Keratinocyte (primary cell): ENCODE measurements at regions not wholly inside any gene's neighbourhood (a gene's known extent, or its start where the extent isn't known, plus 50 kb on each side); places are given as distances from the start of the nearest gene placed in this dataset.

Experiments used
- DNase-seq: peaks from one replicate; pipeline ENCODE4 v3.0.0-alpha.2; 2011; ENCODE audit warnings: low read depth, missing footprints, low spot score
- FAIRE-seq: peaks from 2 replicates; lab custom pipeline; 2011; peaks lifted over from hg19 to GRCh38; lab: Jason Lieb, UNC
- H2AFZ ChIP-seq: 2 replicates; pipeline ENCODE4 v1.6.0; 2012; ENCODE audit warnings: low read length, control low read depth, inconsistent platforms; ENCODE audit not compliant: control insufficient read depth
- H3K27ac ChIP-seq: 2 replicates; pipeline ENCODE4 v1.5.1; 2011; ENCODE audit warnings: low read length; ENCODE audit not compliant: control insufficient read depth, insufficient read depth
- H3K27me3 ChIP-seq: 3 replicates; pipeline ENCODE4 v1.6.0; 2011; ENCODE audit warnings: low read length; ENCODE audit not compliant: control insufficient read depth, insufficient read depth; ENCODE audit errors: extremely low read depth
- H3K36me3 ChIP-seq, 2 experiments: 2 replicates in 1 of 2; 3 replicates in 1 of 2; pipeline ENCODE4 v1.5.1; 2011; ENCODE audit warnings: low read length in 2 of 2, mild to moderate bottlenecking in 1 of 2; ENCODE audit not compliant: control insufficient read depth in 2 of 2, insufficient read depth in 2 of 2; ENCODE audit errors: extremely low read depth in 1 of 2
- H3K4me1 ChIP-seq: 3 replicates; pipeline ENCODE4 v1.5.1; 2011; ENCODE audit warnings: low read length; ENCODE audit not compliant: control insufficient read depth, insufficient read depth; ENCODE audit errors: extremely low read depth
- H3K4me2 ChIP-seq: 3 replicates; pipeline ENCODE4 v1.6.0; 2011; ENCODE audit warnings: low read depth, low read length; ENCODE audit not compliant: control insufficient read depth, insufficient read depth; ENCODE audit errors: extremely low read depth
- H3K4me3 ChIP-seq, 3 experiments: fragments of 200-600 bp in 1 of 3; sonication (generic) in 1 of 3; 2 replicates in 2 of 3; 3 replicates in 1 of 3; pipeline ENCODE4 v1.5.1; 2011 to 2016; ENCODE audit warnings: low read length in 3 of 3, mild to moderate bottlenecking in 3 of 3, control low read depth in 2 of 3, inconsistent platforms in 1 of 3, low read depth in 1 of 3, mixed read lengths in 1 of 3, mixed run types in 1 of 3, moderate library complexity in 1 of 3; ENCODE audit not compliant: control insufficient read depth in 2 of 3, insufficient read depth in 2 of 3; ENCODE audit errors: extremely low read depth in 1 of 3
- H3K79me2 ChIP-seq: 2 replicates; pipeline ENCODE4 v1.6.0; 2012; ENCODE audit warnings: low read length; ENCODE audit not compliant: control insufficient read depth, insufficient read depth
- H3K9ac ChIP-seq: 3 replicates; pipeline ENCODE4 v1.6.0; 2011; ENCODE audit warnings: low read length; ENCODE audit not compliant: control insufficient read depth, insufficient read depth; ENCODE audit errors: extremely low read depth
- H3K9me1 ChIP-seq: 3 replicates; pipeline ENCODE4 v1.6.0; 2011; ENCODE audit warnings: low read length; ENCODE audit not compliant: control insufficient read depth, insufficient read depth; ENCODE audit errors: extremely low read depth
- H3K9me3 ChIP-seq: 2 replicates; pipeline ENCODE4 v1.5.1; 2012; ENCODE audit warnings: low read depth, low read length; ENCODE audit not compliant: control insufficient read depth
- H4K20me1 ChIP-seq: 3 replicates; pipeline ENCODE4 v1.6.0; 2011; ENCODE audit warnings: low read length; ENCODE audit not compliant: control insufficient read depth, insufficient read depth; ENCODE audit errors: extremely low read depth
- EZH2 ChIP-seq: IDR thresholded peaks from one replicate; pipeline ENCODE4 v1.6.1; 2012; ENCODE audit warnings: inconsistent platforms, mild to moderate bottlenecking, low read length, moderate library complexity
- dilution Hi-C: fragments of 300-500 bp; cut with MboI; formaldehyde crosslinking; loops from one replicate; pipeline ENCODE4 v1.7.0; 2020; ENCODE audit warnings: low sequenced_read_pairs; ENCODE audit not compliant: extremely low pct_ligation_motif_present
- TF ChIP-seq, protein P1 (sequence below), 3 experiments: IDR thresholded peaks in 1 of 3; conservative IDR thresholded peaks in 1 of 3; optimal IDR thresholded peaks in 1 of 3; 2 replicates in 2 of 3; 3 replicates in 1 of 3; pipeline versions ENCODE3 to v1.5.1; 2011; ENCODE audit warnings: low read length in 3 of 3, mild to moderate bottlenecking in 3 of 3, moderate library complexity in 2 of 3, control low read depth in 1 of 3, inconsistent platforms in 1 of 3; ENCODE audit not compliant: insufficient read depth in 2 of 3; ENCODE audit errors: extremely low read depth in 1 of 3

GRCh38 chr16:17827313-17827712, 356.6 kb upstream of the XYLT1 start:
- no peaks in the 10 kb centered on the region for H3K27me3 ChIP-seq
- dilution Hi-C loops: no loop called here
- H3K9me3 ChIP-seq: no peaks in the 10 kb centered on the region
- H3K27ac ChIP-seq: no peak overlapping the region
- TF ChIP-seq EZH2: no peak
- TF ChIP-seq, protein P1, sequence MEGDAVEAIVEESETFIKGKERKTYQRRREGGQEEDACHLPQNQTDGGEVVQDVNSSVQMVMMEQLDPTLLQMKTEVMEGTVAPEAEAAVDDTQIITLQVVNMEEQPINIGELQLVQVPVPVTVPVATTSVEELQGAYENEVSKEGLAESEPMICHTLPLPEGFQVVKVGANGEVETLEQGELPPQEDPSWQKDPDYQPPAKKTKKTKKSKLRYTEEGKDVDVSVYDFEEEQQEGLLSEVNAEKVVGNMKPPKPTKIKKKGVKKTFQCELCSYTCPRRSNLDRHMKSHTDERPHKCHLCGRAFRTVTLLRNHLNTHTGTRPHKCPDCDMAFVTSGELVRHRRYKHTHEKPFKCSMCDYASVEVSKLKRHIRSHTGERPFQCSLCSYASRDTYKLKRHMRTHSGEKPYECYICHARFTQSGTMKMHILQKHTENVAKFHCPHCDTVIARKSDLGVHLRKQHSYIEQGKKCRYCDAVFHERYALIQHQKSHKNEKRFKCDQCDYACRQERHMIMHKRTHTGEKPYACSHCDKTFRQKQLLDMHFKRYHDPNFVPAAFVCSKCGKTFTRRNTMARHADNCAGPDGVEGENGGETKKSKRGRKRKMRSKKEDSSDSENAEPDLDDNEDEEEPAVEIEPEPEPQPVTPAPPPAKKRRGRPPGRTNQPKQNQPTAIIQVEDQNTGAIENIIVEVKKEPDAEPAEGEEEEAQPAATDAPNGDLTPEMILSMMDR (optimal IDR thresholded peaks at IDR 0.05 in 1 of 3, IDR thresholded peaks at IDR 0.05 in 1 of 3, conservative IDR thresholded peaks at IDR 0.05 in 1 of 3; ENCODE audit: extremely low read depth in 1 of 3, insufficient read depth in 2 of 3, low read length in 3 of 3): no peak
- no peak overlapping the region for H2AFZ ChIP-seq
- H4K20me1 ChIP-seq: no peaks in the 10 kb centered on the region
- no peak overlapping the region for H3K4me3 ChIP-seq
- no peaks in the 10 kb centered on the region for H3K9me1 ChIP-seq
- H3K4me2 ChIP-seq: no peak overlapping the region
- DNase-seq (no peak), FAIRE-seq (no peak)
- H3K9ac ChIP-seq: no peak overlapping the region
- H3K4me1 ChIP-seq: peaks cover 2% of the 10 kb centered on the region
- no peaks in the 10 kb centered on the region for H3K79me2 ChIP-seq
- H3K36me3 ChIP-seq: no peaks in the 10 kb centered on the region

DNA sequence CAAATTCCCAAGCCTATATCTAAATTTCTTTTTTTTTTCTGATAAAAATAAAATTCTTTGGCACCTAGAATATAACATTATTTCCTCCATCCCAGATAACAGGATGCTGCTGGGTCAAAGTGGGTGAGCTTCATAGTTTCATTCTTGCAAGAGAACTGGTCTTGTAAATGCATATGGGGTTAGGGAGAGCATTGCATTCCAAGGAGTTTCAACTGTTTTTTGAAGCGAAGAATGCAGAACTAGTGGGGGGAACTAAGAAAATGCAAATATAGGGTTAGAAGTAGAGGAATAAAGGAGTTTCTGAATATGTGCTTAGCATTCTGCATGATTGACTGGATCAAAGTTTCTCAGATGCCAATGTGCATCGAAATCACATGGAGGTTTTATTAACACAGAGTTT, 347.2 kb upstream of the XYLT1 start:
- H4K20me1 ChIP-seq: no peaks in the 10 kb centered on the region
- no peaks in the 10 kb centered on the region for H3K4me1 ChIP-seq
- H3K9me1 ChIP-seq: no peaks in the 10 kb centered on the region
- no peaks in the 10 kb centered on the region for H3K36me3 ChIP-seq
- no peak overlapping the region for H3K4me3 ChIP-seq
- no peak overlapping the region for H3K4me2 ChIP-seq
- no peaks in the 10 kb centered on the region for H3K9me3 ChIP-seq
- DNase-seq: no peak
- no peaks in the 10 kb centered on the region for H3K27me3 ChIP-seq
- TF ChIP-seq, protein P1 (optimal IDR thresholded peaks at IDR 0.05 in 1 of 3, IDR thresholded peaks at IDR 0.05 in 1 of 3, conservative IDR thresholded peaks at IDR 0.05 in 1 of 3; ENCODE audit: extremely low read depth in 1 of 3, insufficient read depth in 2 of 3, low read length in 3 of 3): no peak
- TF ChIP-seq EZH2: no peak
- no peak overlapping the region for H3K9ac ChIP-seq
- dilution Hi-C loops: no loop called here
- H3K27ac ChIP-seq: no peak overlapping the region
- H3K79me2 ChIP-seq: no peaks in the 10 kb centered on the region
- no peak overlapping the region for H2AFZ ChIP-seq
- FAIRE-seq: no peak
